ENCODE measurements at regions not wholly inside any gene's neighbourhood (a gene's known extent, or its start where the extent isn't known, plus 50 kb on each side); places are given as distances from the start of the nearest gene placed in this dataset.

DNA sequence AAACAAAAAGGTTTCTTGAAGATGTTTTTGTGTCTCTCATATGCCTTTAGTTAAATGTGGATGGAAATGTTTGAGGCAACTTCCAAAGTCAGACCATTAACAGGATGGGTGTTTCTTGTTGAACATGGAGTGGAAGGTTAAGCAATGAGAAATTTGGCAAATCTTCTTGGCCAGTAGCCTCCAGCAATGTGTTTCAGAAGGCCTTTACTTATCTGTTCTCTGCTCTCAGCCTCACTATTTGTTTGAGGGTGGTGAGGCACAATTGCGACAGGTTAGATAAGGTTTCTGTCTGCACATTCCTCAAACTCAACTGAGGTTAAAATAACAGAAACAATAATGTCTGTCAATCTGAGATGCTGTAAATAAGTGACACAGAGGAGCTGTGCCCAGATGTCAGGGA, 1019.0 kb downstream of the DIAPH3 start:
- TF ChIP-seq REST (IDR thresholded peaks at IDR 0.05; ENCODE audit: insufficient read depth in 1 of 2, low read depth in 2 of 2, low read length in 2 of 2) (no peak), FOXP2 (optimal IDR thresholded peaks at IDR 0.05; ENCODE audit: borderline replicate concordance, extremely low read depth, extremely low read length, insufficient read depth) (no peak), SIN3A (IDR thresholded peaks at IDR 0.05; ENCODE audit: borderline replicate concordance, insufficient read depth, low read length) (no peak), TAF1 (IDR thresholded peaks at IDR 0.05; ENCODE audit: borderline replicate concordance, insufficient read depth, low read length) (no peak), POLR2AphosphoS5 (IDR thresholded peaks at IDR 0.05; ENCODE audit: low read depth, low read length) (no peak)

DNA sequence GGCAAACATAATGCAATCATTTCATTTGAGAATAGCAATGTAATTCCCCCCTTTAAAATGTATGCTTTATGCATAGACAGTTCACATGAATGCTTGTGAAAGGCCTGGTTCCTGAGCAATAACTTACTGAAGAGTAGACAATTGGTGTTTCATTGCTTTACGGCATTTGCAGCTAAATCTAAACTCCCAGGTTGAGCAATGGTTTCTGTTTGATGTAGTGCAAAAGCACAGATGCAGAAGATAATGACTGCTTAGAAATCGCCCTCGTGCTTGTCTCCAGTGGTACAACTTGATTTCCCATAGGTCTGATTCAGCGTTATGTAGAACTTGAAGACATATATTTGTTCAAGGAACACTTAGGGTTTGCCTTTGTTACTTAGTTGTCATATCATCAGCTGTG, 1018.3 kb downstream of the DIAPH3 start:
- TF ChIP-seq REST (IDR thresholded peaks at IDR 0.05; ENCODE audit: insufficient read depth in 1 of 2, low read depth in 2 of 2, low read length in 2 of 2) (no peak), SIN3A (IDR thresholded peaks at IDR 0.05; ENCODE audit: borderline replicate concordance, insufficient read depth, low read length) (no peak), FOXP2 (optimal IDR thresholded peaks at IDR 0.05; ENCODE audit: borderline replicate concordance, extremely low read depth, extremely low read length, insufficient read depth) (no peak), POLR2AphosphoS5 (IDR thresholded peaks at IDR 0.05; ENCODE audit: low read depth, low read length) (no peak), TAF1 (IDR thresholded peaks at IDR 0.05; ENCODE audit: borderline replicate concordance, insufficient read depth, low read length) (no peak)

- TF ChIP-seq FOXP2 (optimal IDR thresholded peaks at IDR 0.05; ENCODE audit: borderline replicate concordance, extremely low read depth, extremely low read length, insufficient read depth): no peak
- no peak for TF ChIP-seq TAF1 (IDR thresholded peaks at IDR 0.05; ENCODE audit: borderline replicate concordance, insufficient read depth, low read length)
- no peak for TF ChIP-seq POLR2AphosphoS5 (IDR thresholded peaks at IDR 0.05; ENCODE audit: low read depth, low read length)
- TF ChIP-seq REST (IDR thresholded peaks at IDR 0.05; ENCODE audit: insufficient read depth in 1 of 2, low read depth in 2 of 2, low read length in 2 of 2): no peak
- no peak for TF ChIP-seq SIN3A (IDR thresholded peaks at IDR 0.05; ENCODE audit: borderline replicate concordance, insufficient read depth, low read length)
Observed at GRCh38 chr13:59157181-59157580, 1006.5 kb downstream of the DIAPH3 start.

DNA sequence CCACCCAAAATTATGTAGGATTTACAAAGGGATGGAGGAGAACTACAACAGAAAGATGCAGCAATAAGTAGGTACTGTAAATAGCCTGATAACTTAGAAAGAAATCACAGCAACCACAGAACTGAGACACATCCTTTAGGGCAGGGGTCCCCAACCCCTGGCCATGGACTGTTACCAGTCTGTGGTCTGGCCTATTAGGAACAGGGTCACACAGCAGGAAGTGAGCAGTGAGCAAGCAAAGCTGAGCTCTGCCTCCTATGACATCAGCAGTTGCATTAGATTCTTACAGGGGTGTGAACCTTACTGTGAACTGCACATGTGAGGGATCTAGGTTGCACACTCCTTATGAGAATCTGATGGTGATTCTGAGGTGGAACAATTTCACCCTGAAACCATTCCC, 997.6 kb downstream of the DIAPH3 start:
- no peak for TF ChIP-seq SIN3A (IDR thresholded peaks at IDR 0.05; ENCODE audit: borderline replicate concordance, insufficient read depth, low read length)
- TF ChIP-seq FOXP2 (optimal IDR thresholded peaks at IDR 0.05; ENCODE audit: borderline replicate concordance, extremely low read depth, extremely low read length, insufficient read depth): no peak
- TF ChIP-seq POLR2AphosphoS5 (IDR thresholded peaks at IDR 0.05; ENCODE audit: low read depth, low read length): no peak
- TF ChIP-seq REST (IDR thresholded peaks at IDR 0.05; ENCODE audit: insufficient read depth in 1 of 2, low read depth in 2 of 2, low read length in 2 of 2): no peak
- no peak for TF ChIP-seq TAF1 (IDR thresholded peaks at IDR 0.05; ENCODE audit: borderline replicate concordance, insufficient read depth, low read length)

DNA sequence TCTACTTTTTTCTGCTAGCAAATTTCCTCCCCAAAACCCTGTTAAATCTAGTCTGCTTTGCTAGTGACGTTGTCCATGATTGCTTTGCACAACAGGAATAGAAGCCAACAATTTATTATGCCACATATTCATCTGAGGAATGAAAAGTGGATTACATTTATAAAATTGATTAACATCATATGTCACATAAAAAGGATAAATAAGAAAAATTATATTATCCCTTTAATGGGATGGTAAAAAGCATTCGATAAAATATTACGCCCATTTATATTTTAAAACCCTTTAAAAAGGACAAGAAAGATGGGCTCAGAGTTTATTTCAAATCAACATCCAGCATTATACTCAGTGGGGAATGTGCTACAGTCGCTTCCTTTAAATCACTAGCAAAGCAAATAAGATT, 991.7 kb downstream of the DIAPH3 start:
- TF ChIP-seq SIN3A (IDR thresholded peaks at IDR 0.05; ENCODE audit: borderline replicate concordance, insufficient read depth, low read length) (no peak), TAF1 (IDR thresholded peaks at IDR 0.05; ENCODE audit: borderline replicate concordance, insufficient read depth, low read length) (no peak)
